OCI-LY7 (cell line): ENCODE measurements at regions not wholly inside any gene's neighbourhood (a gene's known extent, or its start where the extent isn't known, plus 50 kb on each side); places are given as distances from the start of the nearest gene placed in this dataset.

Source experiments
- BruUV-seq: library from RNA; stranded (reverse); fragments of 400-500 nt; replicated peaks from 2 replicates; lab custom pipeline; 2021; lab: Mats Ljungman, UMichigan
- CTCF ChIA-PET: fragments of 300-600 bp; sonication (Branson Sonifier 250); formaldehyde crosslinking; loops from one replicate; lab custom pipeline; 2022; ENCODE audit warnings: antibody characterized with exemption; ENCODE audit not compliant: unreplicated experiment; lab: Charles Lee
- POLR2A ChIA-PET: fragments of 300-600 bp; sonication (Branson Sonifier 250); formaldehyde crosslinking; loops from one replicate; lab custom pipeline; 2022; ENCODE audit warnings: antibody characterized with exemption; lab: Charles Lee
- DNase-seq: peaks from one replicate; pipeline ENCODE4 v3.0.0-alpha.2; 2015; ENCODE audit warnings: low spot score
- H2AFZ ChIP-seq: fragments of 200-600 bp; sonication (generic), shearing (Covaris generic); 2 replicates; pipeline ENCODE4 v1.6.1; 2014; ENCODE audit warnings: mild to moderate bottlenecking, antibody characterized with exemption, low read length, moderate library complexity
- H3K27ac ChIP-seq: fragments of 200-600 bp; sonication (generic); 2 replicates; pipeline ENCODE4 v1.5.1; 2014; ENCODE audit warnings: mixed run types, low read depth, mild to moderate bottlenecking, moderate library complexity, low read length, inconsistent platforms; ENCODE audit not compliant: poor library complexity, severe bottlenecking
- H3K36me3 ChIP-seq: fragments of 200-600 bp; sonication (generic); 2 replicates; pipeline ENCODE4 v1.6.1; 2014; ENCODE audit warnings: mild to moderate bottlenecking, antibody characterized with exemption, low read length, moderate library complexity, mixed read lengths; ENCODE audit not compliant: insufficient read depth
- H3K4me1 ChIP-seq: fragments of 200-600 bp; sonication (generic); 2 replicates; pipeline ENCODE4 v1.5.1; 2014; ENCODE audit warnings: mild to moderate bottlenecking, low read length; ENCODE audit not compliant: insufficient read depth, poor library complexity, severe bottlenecking
- H3K4me2 ChIP-seq: fragments of 200-600 bp; sonication (generic); 2 replicates; pipeline ENCODE4 v1.6.1; 2014; ENCODE audit warnings: mild to moderate bottlenecking, low read length
- H3K4me3 ChIP-seq: fragments of 200-600 bp; sonication (generic); 2 replicates; pipeline ENCODE4 v1.5.1; 2014; ENCODE audit warnings: mild to moderate bottlenecking, low read depth, low read length; ENCODE audit not compliant: poor library complexity, severe bottlenecking
- H3K79me2 ChIP-seq: fragments of 200-600 bp; sonication (generic); 2 replicates; pipeline ENCODE4 v1.6.1; 2016; ENCODE audit warnings: low read depth, mild to moderate bottlenecking, low read length, moderate library complexity, mixed read lengths; ENCODE audit not compliant: insufficient read depth
- H3K9me2 ChIP-seq: fragments of 200-600 bp; sonication (generic); 2 replicates; pipeline ENCODE4 v1.6.1; 2016; ENCODE audit warnings: mild to moderate bottlenecking, low read length, mixed read lengths; ENCODE audit not compliant: insufficient read depth
- H3K9me3 ChIP-seq: fragments of 200-600 bp; sonication (generic); 2 replicates; pipeline ENCODE4 v1.6.1; 2014; ENCODE audit warnings: mild to moderate bottlenecking, mixed run types, low read length, mixed read lengths
- H4K20me1 ChIP-seq: fragments of 200-600 bp; sonication (generic); 2 replicates; pipeline ENCODE4 v1.6.1; 2014; ENCODE audit warnings: mild to moderate bottlenecking, antibody characterized with exemption, low read length, moderate library complexity, mixed read lengths; ENCODE audit not compliant: insufficient read depth
- CTCF ChIP-seq: fragments of 200-600 bp; sonication (generic); conservative IDR thresholded peaks from 2 replicates; pipeline ENCODE4 v1.5.1; 2014; ENCODE audit warnings: mild to moderate bottlenecking, antibody characterized with exemption, low read length, moderate library complexity, mixed read lengths
- EZH2phosphoT487 ChIP-seq: fragments of 200-600 bp; sonication (generic); IDR thresholded peaks from 2 replicates; pipeline ENCODE4 v1.6.1; 2018; ENCODE audit warnings: low read depth, borderline replicate concordance, mild to moderate bottlenecking, mixed run types, antibody characterized with exemption, low read length, moderate library complexity, mixed read lengths
- intact Hi-C: fragments of 100-400 bp; cut with micrococcal nuclease; formaldehyde crosslinking; loops from one replicate; pipeline ENCODE4 v1.10.0; 2022; ENCODE audit not compliant: unreplicated experiment

- Histone ChIP-seq H2AFZ (no peak overlapping the region), H3K79me2 (no peaks in the 10 kb centered on the region), H3K4me1 (no peaks in the 10 kb centered on the region), H3K9me2 (no peaks in the 10 kb centered on the region), H3K36me3 (no peaks in the 10 kb centered on the region), H3K27ac (no peak overlapping the region), H3K9me3 (no peaks in the 10 kb centered on the region), H3K4me3 (no peak overlapping the region), H4K20me1 (no peaks in the 10 kb centered on the region), H3K4me2 (no peak overlapping the region)
- ChIA-PET CTCF (no interaction called here), POLR2A (no interaction called here)
- BruUV-seq: no TSS peak
- intact Hi-C loops: no loop called here
- no peak for DNase-seq
- TF ChIP-seq EZH2phosphoT487 (no peak), CTCF (0 out of 2 replicates have a peak, but pooled peaks have one; percentile 16)
Measured at GRCh38 chrX:40524423-40524822, 56.3 kb upstream of the ATP6AP2 start.

GRCh38 chrX:40523852-40524251 lies 56.9 kb upstream of the ATP6AP2 start:
- BruUV-seq: no TSS peak
- Histone ChIP-seq H3K4me2 (no peak overlapping the region), H3K9me2 (no peaks in the 10 kb centered on the region), H4K20me1 (no peaks in the 10 kb centered on the region), H3K36me3 (no peaks in the 10 kb centered on the region), H2AFZ (no peak overlapping the region), H3K4me1 (no peaks in the 10 kb centered on the region), H3K9me3 (no peaks in the 10 kb centered on the region), H3K27ac (no peak overlapping the region), H3K79me2 (no peaks in the 10 kb centered on the region), H3K4me3 (no peak overlapping the region)
- ChIA-PET POLR2A (no interaction called here), CTCF (no interaction called here)
- intact Hi-C loops: no loop called here
- TF ChIP-seq CTCF: no peak
- TF ChIP-seq EZH2phosphoT487: no peak
- no peak for DNase-seq

GRCh38 chrX:40521868-40522450 lies 58.8 kb upstream of the ATP6AP2 start:
- POLR2A ChIA-PET: no interaction called here

More at GRCh38 chrX:40521868-40522450, 58.8 kb upstream of the ATP6AP2 start:
- no peak for DNase-seq
- BruUV-seq: no TSS peak
- no peaks in the 10 kb centered on the region for H3K36me3 ChIP-seq
- H3K79me2 ChIP-seq: no peaks in the 10 kb centered on the region
- H3K9me2 ChIP-seq: no peaks in the 10 kb centered on the region
- intact Hi-C loops: no loop called here
- CTCF ChIA-PET: no interaction called here
- H3K9me3 ChIP-seq: no peaks in the 10 kb centered on the region
- H3K4me3 ChIP-seq: no peak overlapping the region
- no peak overlapping the region for H2AFZ ChIP-seq
- TF ChIP-seq CTCF (no peak), EZH2phosphoT487 (no peak)
- no peaks in the 10 kb centered on the region for H4K20me1 ChIP-seq
- no peaks in the 10 kb centered on the region for H3K4me1 ChIP-seq
- H3K27ac ChIP-seq: no peak overlapping the region
- no peak overlapping the region for H3K4me2 ChIP-seq
